ENCODE measurements at regions not wholly inside any gene's neighbourhood (a gene's known extent, or its start where the extent isn't known, plus 50 kb on each side); places are given as distances from the start of the nearest gene placed in this dataset.
A peak's percentile ranks its signal among the peaks of the same experiment; 100 is the strongest.

- peak; percentile 65 for DNase-seq (ENCODE audit: low read depth)
- H3K4me3 ChIP-seq (replicated peaks; ENCODE audit: low read depth, low read length), result no peak overlapping the region
- TF ChIP-seq CTCF (IDR thresholded peaks at IDR 0.05; ENCODE audit: low read length, missing control alignments), result no peak
These were observed 155.3 kb upstream of the MBNL1 start for GRCh38 chr3:152113413-152113812.

- no peak overlapping the region for H3K4me3 ChIP-seq (replicated peaks; ENCODE audit: low read depth, low read length)
- no peak for TF ChIP-seq CTCF (IDR thresholded peaks at IDR 0.05; ENCODE audit: low read length, missing control alignments)
- no peak for DNase-seq (ENCODE audit: low read depth)
These were observed 154.6 kb upstream of the MBNL1 start for GRCh38 chr3:152113992-152114651.

- no peak for TF ChIP-seq CTCF (IDR thresholded peaks at IDR 0.05; ENCODE audit: low read length, missing control alignments)
- DNase-seq (ENCODE audit: low read depth), result no peak
- H3K4me3 ChIP-seq (replicated peaks; ENCODE audit: low read depth, low read length), result no peak overlapping the region
These were observed 148.0 kb upstream of the MBNL1 start for GRCh38 chr3:152120601-152121269.

GRCh38 chr3:152121270-152121636 lies 147.5 kb upstream of the MBNL1 start:
- TF ChIP-seq CTCF (IDR thresholded peaks at IDR 0.05; ENCODE audit: low read length, missing control alignments), result no peak
- no peak overlapping the region for H3K4me3 ChIP-seq (replicated peaks; ENCODE audit: low read depth, low read length)
- peak; percentile 95 for DNase-seq (ENCODE audit: low read depth)

GRCh38 chr3:152122851-152123250 lies 145.9 kb upstream of the MBNL1 start:
- TF ChIP-seq CTCF (IDR thresholded peaks at IDR 0.05; ENCODE audit: low read length, missing control alignments), result no peak
- no peak overlapping the region for H3K4me3 ChIP-seq (replicated peaks; ENCODE audit: low read depth, low read length)
- DNase-seq (ENCODE audit: low read depth), result no peak

GRCh38 chr3:152123457-152123856 lies 145.3 kb upstream of the MBNL1 start:
- peak; percentile 28 for TF ChIP-seq CTCF (IDR thresholded peaks at IDR 0.05; ENCODE audit: low read length, missing control alignments)
- no peak overlapping the region for H3K4me3 ChIP-seq (replicated peaks; ENCODE audit: low read depth, low read length)
- no peak for DNase-seq (ENCODE audit: low read depth)

GRCh38 chr3:152126260-152126659 lies 142.5 kb upstream of the MBNL1 start:
- H3K4me3 ChIP-seq (replicated peaks; ENCODE audit: low read depth, low read length), result no peak overlapping the region
- TF ChIP-seq CTCF (IDR thresholded peaks at IDR 0.05; ENCODE audit: low read length, missing control alignments), result no peak
- DNase-seq (ENCODE audit: low read depth), result peak; percentile 57
